Activated naive CD8-positive, alpha-beta T cell treated with anti-CD3 and anti-CD28 coated beads, Interleukin-2, amount 10 ng/mL, durations not matched to agents 7 days and 5 days (primary cell): ENCODE measurements at regions not wholly inside any gene's neighbourhood (a gene's known extent, or its start where the extent isn't known, plus 50 kb on each side); places are given as distances from the start of the nearest gene placed in this dataset.
"Not testable (repeated sequence)": the region's sequence is repeated elsewhere in the genome, so short reads cannot be mapped to it uniquely, and the experiment has no call there.

Experiments
- ATAC-seq: fragments of 150-1000 bp; cut with Tn5 transposase; one replicate; pipeline ENCODE4 v1.10.0; 2021; ENCODE audit warnings: low read depth, moderate library complexity
- POLR2A ChIA-PET: fragments of 350-600 bp; sonication (Branson Sonifier 250); formaldehyde crosslinking; loops from one replicate; lab custom pipeline; 2021; ENCODE audit warnings: antibody characterized with exemption; lab: Charles Lee
- DNase-seq: peaks from one replicate; pipeline ENCODE4 v3.0.0; 2021
- H3K27ac Mint-ChIP-seq: one replicate; pipeline ENCODE4 v1.8.0; 2022; ENCODE audit warnings: mild to moderate bottlenecking, mixed read lengths
- H3K27me3 Mint-ChIP-seq: one replicate; pipeline ENCODE4 v1.8.0; 2022; ENCODE audit warnings: mild to moderate bottlenecking, moderate library complexity, mixed read lengths
- H3K36me3 Mint-ChIP-seq: one replicate; pipeline ENCODE4 v1.8.0; 2021; ENCODE audit warnings: mild to moderate bottlenecking, mixed read lengths
- H3K4me1 Mint-ChIP-seq: one replicate; pipeline ENCODE4 v1.8.0; 2021; ENCODE audit warnings: mixed read lengths
- H3K4me3 Mint-ChIP-seq: one replicate; pipeline ENCODE4 v1.8.0; 2022; ENCODE audit warnings: mild to moderate bottlenecking, moderate library complexity, mixed read lengths
- H3K9me3 Mint-ChIP-seq: one replicate; pipeline ENCODE4 v1.8.0; 2021; ENCODE audit warnings: mixed read lengths

- H3K27ac Mint-ChIP-seq: peak overlapping the region; percentile 45
These were observed 219.2 kb downstream of the TMEM121 start for GRCh38 chr14:105745433-105746123.

GRCh38 chr14:105746124-105746514, 219.7 kb downstream of the TMEM121 start:
- POLR2A ChIA-PET: no interaction called here
- Mint-ChIP-seq H3K4me1 (peaks cover 2% of the 10 kb centered on the region), H3K27ac (peak overlapping the region; percentile 45), H3K27me3 (peaks cover 4% of the 10 kb centered on the region), H3K9me3 (no peaks in the 10 kb centered on the region), H3K4me3 (no peak overlapping the region), H3K36me3 (no peaks in the 10 kb centered on the region)
- ATAC-seq (no peak), DNase-seq (peak; percentile 13)

More at GRCh38 chr14:105745433-105746123, 219.2 kb downstream of the TMEM121 start:
- H3K9me3 Mint-ChIP-seq: no peaks in the 10 kb centered on the region
- H3K27me3 Mint-ChIP-seq: peaks cover 4% of the 10 kb centered on the region
- H3K36me3 Mint-ChIP-seq: no peaks in the 10 kb centered on the region
- H3K4me1 Mint-ChIP-seq: peaks cover 2% of the 10 kb centered on the region
- H3K4me3 Mint-ChIP-seq: no peak overlapping the region
- POLR2A ChIA-PET: no interaction called here
- ATAC-seq (no peak), DNase-seq (peak; percentile 14)

- POLR2A ChIA-PET, H3K4me3 Mint-ChIP-seq, H3K27me3 Mint-ChIP-seq, H3K9me3 Mint-ChIP-seq, ATAC-seq, DNase-seq, H3K4me1 Mint-ChIP-seq, H3K36me3 Mint-ChIP-seq, H3K27ac Mint-ChIP-seq: not testable (repeated sequence)
These were observed 220.6 kb downstream of the TMEM121 start for GRCh38 chr14:105746800-105747502.

GRCh38 chr14:105747503-105748203, 221.3 kb downstream of the TMEM121 start:
- H3K9me3 Mint-ChIP-seq, H3K27me3 Mint-ChIP-seq, H3K36me3 Mint-ChIP-seq, H3K27ac Mint-ChIP-seq, H3K4me3 Mint-ChIP-seq, H3K4me1 Mint-ChIP-seq, DNase-seq, POLR2A ChIA-PET, ATAC-seq: not testable (repeated sequence)

- no peak overlapping the region for H3K27ac Mint-ChIP-seq
- H3K27me3 Mint-ChIP-seq: peaks cover 4% of the 10 kb centered on the region
- H3K36me3 Mint-ChIP-seq: no peaks in the 10 kb centered on the region
- peaks cover 2% of the 10 kb centered on the region for H3K4me1 Mint-ChIP-seq
- POLR2A ChIA-PET: no interaction called here
- DNase-seq (no peak), ATAC-seq (no peak)
- no peaks in the 10 kb centered on the region for H3K9me3 Mint-ChIP-seq
- H3K4me3 Mint-ChIP-seq: no peak overlapping the region
These were observed 221.8 kb downstream of the TMEM121 start for GRCh38 chr14:105748204-105748578.

- DNase-seq: not testable (repeated sequence)
These were observed 222.3 kb downstream of the TMEM121 start for GRCh38 chr14:105748710-105749109.

GRCh38 chr14:105749870-105750541, 223.6 kb downstream of the TMEM121 start:
- DNase-seq, H3K27me3 Mint-ChIP-seq, POLR2A ChIA-PET, H3K4me1 Mint-ChIP-seq, H3K9me3 Mint-ChIP-seq, H3K36me3 Mint-ChIP-seq, H3K4me3 Mint-ChIP-seq, H3K27ac Mint-ChIP-seq, ATAC-seq: not testable (repeated sequence)

More at GRCh38 chr14:105748710-105749109, 222.3 kb downstream of the TMEM121 start:
- H3K27me3 Mint-ChIP-seq, POLR2A ChIA-PET, H3K9me3 Mint-ChIP-seq, H3K4me3 Mint-ChIP-seq, H3K4me1 Mint-ChIP-seq, ATAC-seq, H3K36me3 Mint-ChIP-seq, H3K27ac Mint-ChIP-seq: not testable (repeated sequence)

GRCh38 chr14:105751291-105751751, 224.9 kb downstream of the TMEM121 start:
- H3K4me1 Mint-ChIP-seq, POLR2A ChIA-PET, H3K27me3 Mint-ChIP-seq, H3K4me3 Mint-ChIP-seq, H3K36me3 Mint-ChIP-seq, ATAC-seq, H3K9me3 Mint-ChIP-seq, H3K27ac Mint-ChIP-seq: not testable (repeated sequence)
- peak; percentile 19 for DNase-seq

GRCh38 chr14:105752420-105752819, 226.0 kb downstream of the TMEM121 start:
- ATAC-seq, POLR2A ChIA-PET, H3K36me3 Mint-ChIP-seq, H3K9me3 Mint-ChIP-seq, H3K27me3 Mint-ChIP-seq, H3K4me1 Mint-ChIP-seq, H3K4me3 Mint-ChIP-seq, DNase-seq, H3K27ac Mint-ChIP-seq: not testable (repeated sequence)

GRCh38 chr14:105760691-105761344, 234.4 kb downstream of the TMEM121 start:
- DNase-seq (peak; percentile 23), ATAC-seq (no peak)
- Mint-ChIP-seq H3K9me3 (no peaks in the 10 kb centered on the region), H3K36me3 (no peaks in the 10 kb centered on the region), H3K4me3 (no peak overlapping the region), H3K27ac (no peak overlapping the region), H3K4me1 (no peaks in the 10 kb centered on the region), H3K27me3 (peaks cover 3% of the 10 kb centered on the region)
- POLR2A ChIA-PET: no interaction called here

GRCh38 chr14:105761345-105761740, 235.0 kb downstream of the TMEM121 start:
- DNase-seq, H3K36me3 Mint-ChIP-seq, H3K9me3 Mint-ChIP-seq: not testable (repeated sequence)

GRCh38 chr14:105761842-105762241, 235.5 kb downstream of the TMEM121 start:
- DNase-seq (no peak), ATAC-seq (no peak)
- Mint-ChIP-seq H3K9me3 (no peaks in the 10 kb centered on the region), H3K27ac (no peak overlapping the region), H3K27me3 (peaks cover 3% of the 10 kb centered on the region), H3K4me1 (no peaks in the 10 kb centered on the region), H3K36me3 (no peaks in the 10 kb centered on the region), H3K4me3 (no peak overlapping the region)
- POLR2A ChIA-PET: no interaction called here

More at GRCh38 chr14:105761345-105761740, 235.0 kb downstream of the TMEM121 start:
- ATAC-seq, H3K4me3 Mint-ChIP-seq, H3K27ac Mint-ChIP-seq, H3K27me3 Mint-ChIP-seq, POLR2A ChIA-PET, H3K4me1 Mint-ChIP-seq: not testable (repeated sequence)

- H3K27ac Mint-ChIP-seq, H3K36me3 Mint-ChIP-seq, H3K9me3 Mint-ChIP-seq, POLR2A ChIA-PET, H3K27me3 Mint-ChIP-seq, ATAC-seq, H3K4me1 Mint-ChIP-seq, DNase-seq, H3K4me3 Mint-ChIP-seq: not testable (repeated sequence)
These were observed 235.9 kb downstream of the TMEM121 start for GRCh38 chr14:105762262-105762661.
